HG03159 (cell line): ENCODE measurements at regions not wholly inside any gene's neighbourhood (a gene's known extent, or its start where the extent isn't known, plus 50 kb on each side); places are given as distances from the start of the nearest gene placed in this dataset.
A peak's percentile ranks its signal among the peaks of the same experiment; 100 is the strongest.

Experiments used
- ATAC-seq: cut with Tn5 transposase; IDR thresholded peaks from one replicate; pipeline ENCODE4 v1.9.1; 2021; ENCODE audit warnings: mild to moderate bottlenecking, moderate library complexity; ENCODE audit not compliant: unreplicated experiment

DNA sequence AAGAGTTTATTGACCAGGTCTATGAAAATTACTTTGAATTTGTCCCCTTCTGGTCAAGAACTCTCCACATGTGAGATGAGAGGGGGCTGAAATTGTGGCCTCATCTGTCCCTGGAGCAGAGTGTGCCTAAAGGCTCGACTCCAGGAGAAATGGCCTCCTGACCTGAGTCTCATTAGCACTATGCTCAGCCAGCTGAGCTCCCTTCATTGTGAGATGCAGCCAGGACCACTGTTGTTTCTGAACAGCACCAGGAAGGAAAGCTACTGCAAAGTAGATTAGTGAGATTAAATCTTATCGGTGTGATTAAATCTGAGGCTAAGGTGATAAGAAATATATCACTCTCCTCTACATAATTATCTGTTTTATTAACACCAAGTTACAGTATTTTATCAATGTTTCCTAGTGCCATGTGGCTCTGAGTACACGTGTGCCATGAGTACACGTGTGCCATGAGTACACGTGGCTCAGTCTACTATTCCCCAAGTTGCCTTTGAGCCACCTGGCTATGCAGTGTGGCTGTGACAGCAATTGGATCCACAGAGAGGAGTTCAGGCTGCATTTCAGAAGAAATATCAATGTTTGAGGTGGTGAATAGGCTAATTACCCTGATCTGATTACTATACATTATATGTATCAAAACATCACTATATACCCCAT, 126.9 kb downstream of the IPMK start:
- no peak for ATAC-seq

- no peak for ATAC-seq
Measured at GRCh38 chr10:58140054-58140453, 127.6 kb downstream of the IPMK start.

DNA sequence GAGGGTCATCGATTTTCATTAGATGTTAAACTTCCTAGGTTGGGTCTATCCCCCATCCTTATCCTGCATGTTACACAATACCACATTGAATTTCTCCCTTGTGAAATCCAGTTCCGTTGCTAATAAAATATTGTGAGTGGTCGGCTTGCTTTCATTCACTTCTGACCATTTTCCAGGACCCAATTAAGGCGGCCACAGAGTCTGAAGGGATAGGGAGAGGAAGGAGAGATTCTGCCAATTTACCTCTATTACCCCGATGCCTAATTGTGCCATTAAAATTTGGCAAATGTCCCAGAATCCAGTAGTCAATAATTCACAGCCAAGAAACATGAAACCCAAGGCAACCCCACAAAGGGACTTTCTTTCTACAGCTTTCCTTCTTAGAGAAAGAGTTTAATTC, 129.9 kb downstream of the IPMK start:
- no peak for ATAC-seq

GRCh38 chr10:58115218-58116050, 152.3 kb downstream of the IPMK start:
- no peak for ATAC-seq

DNA sequence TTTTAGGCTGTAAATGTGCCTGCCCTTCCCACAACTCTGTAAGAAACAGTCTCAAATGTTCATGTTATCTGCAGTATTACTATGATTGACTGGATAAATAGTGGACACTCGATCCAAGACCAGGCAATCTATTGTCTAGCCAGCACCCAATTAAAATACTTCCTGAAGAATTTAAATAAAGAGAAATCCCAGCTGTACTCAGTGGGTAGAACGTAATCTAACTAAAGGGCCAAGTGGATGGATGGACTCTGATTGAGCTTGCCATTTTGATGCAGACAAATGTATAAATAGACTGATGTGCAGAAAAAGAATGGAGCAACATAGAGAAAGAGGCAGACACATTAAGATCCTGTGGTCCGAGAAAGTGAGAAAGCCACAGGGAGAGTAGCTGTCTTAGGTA, 158.0 kb downstream of the IPMK start:
- ATAC-seq, result no peak

DNA sequence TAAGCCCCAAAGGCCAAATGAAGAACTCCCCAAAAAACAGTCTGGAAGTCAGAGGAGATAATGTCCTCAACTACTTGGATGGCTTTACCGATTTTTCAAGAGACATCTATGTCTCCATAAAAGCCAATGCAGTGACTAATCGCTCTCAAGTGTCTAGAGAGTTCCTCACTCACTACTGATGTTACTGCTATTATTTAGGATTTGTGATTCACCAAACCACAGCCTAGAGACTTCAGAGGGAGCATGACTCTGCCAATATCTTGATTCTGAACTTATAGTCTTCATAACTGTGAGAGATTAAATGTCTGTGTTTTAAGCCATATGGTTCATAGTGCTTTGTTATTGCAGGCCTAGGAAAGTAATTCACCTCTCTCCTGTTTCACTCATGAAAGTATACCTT, 160.2 kb downstream of the IPMK start:
- no peak for ATAC-seq

GRCh38 chr10:58106211-58107035, 161.3 kb downstream of the IPMK start:
- ATAC-seq, result no peak

- ATAC-seq, result no peak
Measured at GRCh38 chr10:58104351-58104751, 163.3 kb downstream of the IPMK start.

GRCh38 chr10:58102897-58103296, 164.8 kb downstream of the IPMK start:
- ATAC-seq, result no peak

DNA sequence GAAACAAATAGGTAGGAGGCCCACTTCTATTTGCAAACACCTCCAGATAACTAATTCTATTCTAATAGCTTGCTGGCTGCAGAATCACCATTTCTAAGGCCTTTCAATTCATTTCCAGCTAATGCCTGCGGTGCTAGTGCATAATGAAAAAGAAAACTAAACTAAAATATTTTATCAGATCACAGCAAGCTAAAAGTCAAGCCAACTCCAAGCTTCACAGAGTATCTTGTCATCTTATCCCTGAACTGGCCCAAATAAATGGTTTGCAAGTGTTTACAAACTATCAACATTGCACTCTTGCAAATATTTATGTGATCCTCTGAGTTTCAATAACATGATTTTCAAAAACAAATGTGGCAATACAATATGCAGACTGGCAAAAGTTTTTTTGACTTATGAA, 166.0 kb downstream of the IPMK start:
- no peak for ATAC-seq

DNA sequence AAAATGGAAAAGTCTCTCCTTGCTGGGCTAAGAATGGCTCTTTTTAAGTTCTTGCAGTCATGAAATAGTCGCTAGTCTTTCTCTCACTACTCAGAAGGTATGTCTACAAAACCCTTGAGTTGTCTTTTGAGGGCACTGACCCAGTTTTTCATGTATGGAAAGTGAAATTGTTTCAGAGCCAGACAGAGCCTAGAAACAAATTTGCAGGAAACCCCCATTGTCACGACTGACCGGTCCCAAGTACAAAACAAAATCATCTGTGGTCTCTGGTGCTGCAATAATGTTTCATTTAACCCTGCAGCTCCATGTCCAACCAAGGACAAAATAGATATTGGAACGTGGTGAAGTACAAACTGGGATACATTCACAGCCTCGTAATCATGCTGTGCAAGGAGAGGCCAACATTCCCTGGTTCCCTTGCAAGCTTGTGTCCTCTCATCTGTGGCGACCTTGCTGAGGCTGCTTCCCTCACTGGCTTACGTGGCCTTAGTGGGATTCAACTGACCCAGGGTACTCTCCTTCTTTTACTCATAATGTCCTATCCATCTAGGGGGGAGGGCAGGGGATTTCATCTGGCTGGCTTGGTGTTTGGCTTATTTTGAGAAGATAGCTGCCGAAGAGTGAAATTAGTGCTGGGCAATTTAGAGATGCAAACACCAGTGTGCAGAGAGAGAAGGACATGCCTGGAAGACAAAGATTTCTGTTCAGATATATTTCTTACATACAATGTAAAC, 172.5 kb downstream of the IPMK start:
- no peak for ATAC-seq

- ATAC-seq, result no peak
Measured at GRCh38 chr10:58091886-58092285, 175.8 kb downstream of the IPMK start.

GRCh38 chr10:58089739-58090138, 178.0 kb downstream of the IPMK start:
- ATAC-seq, result no peak

- no peak for ATAC-seq
Measured at GRCh38 chr10:58087896-58088295, 179.8 kb downstream of the IPMK start.

DNA sequence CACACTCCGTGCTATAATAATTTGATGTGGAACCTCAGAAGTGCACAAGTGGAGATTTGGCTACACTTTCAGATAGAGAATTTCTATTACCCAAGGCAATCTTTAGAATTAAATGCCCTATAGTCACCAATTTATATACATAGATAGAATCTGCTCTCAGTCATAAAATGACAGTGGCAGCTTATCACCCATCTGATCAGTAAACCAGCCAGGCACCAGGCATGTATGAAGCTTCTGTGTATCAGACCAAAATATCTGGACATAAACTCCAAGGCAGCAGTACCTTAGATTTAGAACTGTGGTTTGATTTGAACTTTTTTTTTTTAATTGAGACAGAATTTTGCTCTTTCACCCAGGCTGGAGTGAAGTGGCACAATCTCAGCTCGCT, 180.9 kb downstream of the IPMK start:
- no peak for ATAC-seq

DNA sequence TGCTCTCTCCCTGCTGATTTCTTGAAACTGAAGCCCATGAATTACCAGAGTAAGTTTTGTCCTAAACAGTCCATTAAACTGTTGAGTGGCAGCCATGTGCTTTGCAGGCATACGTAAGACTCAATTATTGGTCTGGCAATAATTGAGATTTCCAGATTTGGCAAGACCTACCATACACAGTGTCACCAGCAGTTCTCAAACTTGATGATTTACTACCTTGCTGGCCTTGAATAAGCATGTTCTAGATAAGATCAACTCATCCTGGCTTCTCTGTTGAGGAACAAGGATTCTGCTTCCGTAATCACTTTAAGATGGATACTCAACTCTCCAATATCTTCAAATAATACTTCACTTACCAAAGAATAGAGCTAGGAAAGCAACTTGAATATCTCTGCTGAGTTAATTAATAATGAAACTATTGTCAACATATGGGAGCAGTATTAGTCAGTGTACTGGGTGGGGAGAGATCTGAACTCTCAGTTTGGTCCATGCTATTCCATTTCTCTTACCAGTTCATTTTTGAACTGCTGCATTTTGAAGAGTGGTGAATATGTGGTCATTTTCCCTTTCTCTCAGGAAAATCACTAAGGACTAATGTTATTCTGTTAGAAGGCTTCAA, 181.4 kb downstream of the IPMK start:
- ATAC-seq, result peak; percentile 52

- no peak for ATAC-seq
Measured at GRCh38 chr10:58082248-58082647, 185.4 kb downstream of the IPMK start.

- no peak for ATAC-seq
Measured at GRCh38 chr10:58081353-58081752, 186.3 kb downstream of the IPMK start.

- no peak for ATAC-seq
Measured at GRCh38 chr10:58079461-58079860, 188.2 kb downstream of the IPMK start.

DNA sequence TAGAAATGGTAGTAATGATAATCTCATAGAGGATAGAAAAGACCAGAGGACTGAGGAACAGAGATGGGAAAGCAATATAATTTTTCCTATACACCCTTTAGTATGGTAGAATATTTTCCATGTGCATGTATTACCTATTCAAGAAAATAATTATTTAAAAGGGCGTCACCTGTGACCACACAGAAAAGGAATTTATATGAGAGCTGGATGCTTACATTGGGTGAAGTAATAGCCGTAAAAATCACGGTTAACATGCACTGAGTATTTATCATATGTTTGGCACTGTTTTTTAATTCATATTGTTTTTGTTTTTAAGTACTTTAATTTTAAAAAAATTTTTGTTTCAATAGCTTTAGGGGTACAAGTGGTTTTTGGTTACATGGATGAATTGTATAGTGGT, 195.1 kb downstream of the IPMK start:
- ATAC-seq, result no peak

DNA sequence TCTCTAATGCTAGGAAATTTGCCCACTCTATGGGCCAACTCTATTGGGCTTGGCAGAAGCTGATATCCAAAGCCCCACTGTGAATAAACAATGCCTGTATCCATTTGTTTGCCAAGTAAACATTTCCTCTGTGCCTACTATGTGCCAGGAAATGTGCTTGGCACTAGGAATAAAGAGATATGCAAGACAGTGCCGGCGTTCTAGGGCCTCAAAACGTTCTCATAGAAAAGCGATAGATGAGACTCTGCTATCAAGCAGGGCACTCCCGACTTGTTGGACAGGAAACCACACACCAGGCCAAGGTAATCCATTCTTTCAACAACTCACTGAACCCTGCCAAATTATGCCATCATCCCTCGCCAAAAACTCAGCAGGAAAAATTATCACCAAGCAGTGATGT, 196.7 kb downstream of the IPMK start:
- no peak for ATAC-seq
